IMR-90 (cell line): ENCODE measurements at regions not wholly inside any gene's neighbourhood (a gene's known extent, or its start where the extent isn't known, plus 50 kb on each side); places are given as distances from the start of the nearest gene placed in this dataset.

Experiments
- ATAC-seq: fragments of 200-7000 bp; cut with Tn5 transposase; 2 replicates; pipeline ENCODE4 v1.9.1; 2020; ENCODE audit warnings: low read depth, mild to moderate bottlenecking, moderate library complexity
- BruUV-seq: library from RNA; stranded (reverse); fragments of 400-500 nt; replicated peaks from 2 replicates; lab custom pipeline; 2021; lab: Mats Ljungman, UMichigan
- CTCF ChIA-PET: fragments of 300-600 bp; formaldehyde crosslinking; extraction: SDS; loops from one replicate; lab custom pipeline; 2021; ENCODE audit warnings: antibody characterized with exemption; lab: Yijun Ruan, JAX
- POLR2A ChIA-PET: fragments of 300-600 bp; sonication (Branson Sonifier 250); formaldehyde crosslinking; loops from one replicate; lab custom pipeline; 2022; ENCODE audit warnings: antibody characterized with exemption; ENCODE audit not compliant: unreplicated experiment; lab: Charles Lee
- DNase-seq: peaks from one replicate; pipeline ENCODE4 v3.0.0; 2013
- H2AFZ ChIP-seq: replicated peaks from 2 replicates; pipeline ENCODE3; 2013; ENCODE audit warnings: low read length, mild to moderate bottlenecking; ENCODE audit not compliant: poor library complexity
- H2AK5ac ChIP-seq: 2 replicates; pipeline ENCODE4 v1.6.1; 2013; ENCODE audit warnings: low read depth, low read length, inconsistent platforms
- H2AK9ac ChIP-seq: replicated peaks from 2 replicates; pipeline ENCODE3; 2013; ENCODE audit warnings: mild to moderate bottlenecking, low read depth, low read length, moderate library complexity; ENCODE audit not compliant: poor library complexity
- H2BK120ac ChIP-seq: 2 replicates; pipeline ENCODE4 v1.6.1; 2013; ENCODE audit warnings: low read depth, low read length, inconsistent platforms
- H2BK15ac ChIP-seq: 3 replicates; pipeline ENCODE4 v1.6.1; 2013; ENCODE audit warnings: low read depth, low read length, inconsistent platforms
- H2BK20ac ChIP-seq: 2 replicates; pipeline ENCODE4 v1.6.1; 2013; ENCODE audit warnings: low read depth, mild to moderate bottlenecking, inconsistent platforms, low read length, moderate library complexity
- H2BK5ac ChIP-seq: 2 replicates; pipeline ENCODE4 v1.6.1; 2013; ENCODE audit warnings: mild to moderate bottlenecking, low read depth, low read length, inconsistent platforms; ENCODE audit not compliant: poor library complexity, severe bottlenecking
- H3K14ac ChIP-seq: replicated peaks from 2 replicates; pipeline ENCODE4 v1.6.1; 2013; ENCODE audit warnings: low read depth, low read length, inconsistent platforms
- H3K18ac ChIP-seq: 2 replicates; pipeline ENCODE4 v1.6.1; 2013; ENCODE audit warnings: low read depth, low read length, control low read depth
- H3K23ac ChIP-seq: 2 replicates; pipeline ENCODE4 v1.6.1; 2013; ENCODE audit warnings: low read depth, low read length, inconsistent platforms
- H3K27ac ChIP-seq: 2 replicates; pipeline ENCODE4 v1.5.1; 2013; ENCODE audit warnings: mild to moderate bottlenecking, control low read depth, low read length; ENCODE audit not compliant: insufficient read depth
- H3K27me3 ChIP-seq: 2 replicates; pipeline ENCODE4 v1.6.1; 2013; ENCODE audit warnings: low read length; ENCODE audit not compliant: control insufficient read depth, insufficient read depth
- H3K36me3 ChIP-seq: 2 replicates; pipeline ENCODE4 v1.6.1; 2013; ENCODE audit warnings: low read length, mixed read lengths; ENCODE audit not compliant: control insufficient read depth, insufficient read depth
- H3K4ac ChIP-seq: 2 replicates; pipeline ENCODE4 v1.6.1; 2013; ENCODE audit warnings: low read depth, low read length, inconsistent platforms
- H3K4me1 ChIP-seq: 2 replicates; pipeline ENCODE4 v1.6.1; 2013; ENCODE audit warnings: low read length, mixed read lengths; ENCODE audit not compliant: control insufficient read depth, insufficient read depth
- H3K4me2 ChIP-seq: 2 replicates; pipeline ENCODE4 v1.6.1; 2013; ENCODE audit warnings: low read depth, mild to moderate bottlenecking, control low read depth, low read length, moderate library complexity
- H3K4me3 ChIP-seq: 2 replicates; pipeline ENCODE4 v1.5.1; 2013; ENCODE audit warnings: low read depth, mild to moderate bottlenecking, control low read depth, low read length, moderate library complexity; ENCODE audit not compliant: insufficient read depth
- H3K56ac ChIP-seq: 2 replicates; pipeline ENCODE4 v1.6.1; 2013; ENCODE audit warnings: low read length, inconsistent platforms; ENCODE audit not compliant: insufficient read depth; ENCODE audit errors: extremely low read depth
- H3K79me1 ChIP-seq, 2 experiments: 2 replicates each; pipeline ENCODE4 v1.6.1; 2013; ENCODE audit warnings: low read length in 2 of 2, inconsistent platforms in 1 of 2, low read depth in 1 of 2
- H3K9ac ChIP-seq: 2 replicates; pipeline ENCODE4 v1.6.1; 2013; ENCODE audit warnings: low read depth, low read length, control low read depth
- H3K9me1 ChIP-seq: 2 replicates; pipeline ENCODE4 v1.6.1; 2013; ENCODE audit warnings: low read length, inconsistent platforms; ENCODE audit not compliant: insufficient read depth
- H3K9me3 ChIP-seq: 2 replicates; pipeline ENCODE4 v1.6.1; 2013; ENCODE audit warnings: low read length; ENCODE audit not compliant: control insufficient read depth, insufficient read depth
- H4K20me1 ChIP-seq: 2 replicates; pipeline ENCODE4 v1.6.1; 2013; ENCODE audit warnings: low read length, inconsistent platforms; ENCODE audit not compliant: insufficient read depth
- H4K5ac ChIP-seq: 2 replicates; pipeline ENCODE4 v1.6.1; 2013; ENCODE audit warnings: mild to moderate bottlenecking, low read depth, low read length, control low read depth
- H4K8ac ChIP-seq, 2 experiments: 2 replicates each; pipeline ENCODE4 v1.6.1; 2013; ENCODE audit warnings: low read depth in 2 of 2, low read length in 2 of 2, control low read depth in 1 of 2, inconsistent platforms in 1 of 2
- H4K91ac ChIP-seq: 2 replicates; pipeline ENCODE4 v1.6.1; 2013; ENCODE audit warnings: low read depth, low read length, inconsistent platforms; ENCODE audit not compliant: insufficient read depth
- BHLHE40 ChIP-seq: fragments of 150-350 bp; IDR thresholded peaks from 2 replicates; pipeline ENCODE4 v1.6.1; 2016; ENCODE audit warnings: mild to moderate bottlenecking, low read depth, low read length
- CEBPB ChIP-seq: IDR thresholded peaks from 2 replicates; pipeline ENCODE4 v1.6.1; 2012; ENCODE audit warnings: low read depth, low read length, improper control_type of control experiment
- SMC3 ChIP-seq: fragments of 150-350 bp; IDR thresholded peaks from 2 replicates; pipeline ENCODE4 v1.6.1; 2016; ENCODE audit warnings: low read depth, mild to moderate bottlenecking, antibody characterized with exemption, low read length, moderate library complexity
- WGBS, 2 experiments: methylation state at CpG; one replicate each; pipeline versions ENCODE4 v1.1.5 to v1.1.7; 2013; ENCODE audit warnings: missing lambda C conversion rate in 2 of 2; ENCODE audit not compliant: insufficient read length in 1 of 2; ENCODE audit errors: extremely low coverage in 2 of 2; 5-methylcytosine and 5-hydroxymethylcytosine counted together
- dilution Hi-C: fragments of 300-500 bp; cut with HindIII; formaldehyde crosslinking; loops from one replicate; pipeline ENCODE4 v1.14.3; 2018; ENCODE audit warnings: low sequenced_read_pairs; ENCODE audit not compliant: unreplicated experiment
- in situ Hi-C: fragments of 300-500 bp; cut with MboI; formaldehyde crosslinking; loops from 3 replicates; pipeline ENCODE4 v1.14.3; 2019; ENCODE audit warnings: low sequenced_read_pairs, inconsistent platforms, mixed read lengths
- intact Hi-C: fragments of 100-400 bp; cut with micrococcal nuclease; formaldehyde crosslinking; loops from 2 replicates; pipeline ENCODE4 v1.10.0; 2022

- Histone ChIP-seq H3K4me1 (peaks cover 16% of the 10 kb centered on the region), H3K79me1 (no peaks in the 10 kb centered on the region), H2AFZ (no peak overlapping the region), H3K27me3 (no peaks in the 10 kb centered on the region), H2AK5ac (no peak overlapping the region), H4K91ac (peak overlapping the region; percentile 48), H3K14ac (no peak overlapping the region), H2BK5ac (no peak overlapping the region), H3K18ac (peak overlapping the region; percentile 27), H3K9me3 (no peaks in the 10 kb centered on the region), H4K20me1 (no peaks in the 10 kb centered on the region), H2BK120ac (no peak overlapping the region), H2BK15ac (peak overlapping the region; percentile 79; the same call in 1 of the 3 replicates), H3K4ac (0 out of 2 replicates have a peak overlapping the region, but pooled peaks have one; percentile 2), H3K56ac (no peak overlapping the region), H3K36me3 (no peaks in the 10 kb centered on the region), H3K9me1 (no peaks in the 10 kb centered on the region), H3K4me3 (no peak overlapping the region), H3K4me2 (no peak overlapping the region), H2AK9ac (no peak overlapping the region), H4K5ac (no peak overlapping the region), H3K9ac (no peak overlapping the region), H3K23ac (no peak overlapping the region), H4K8ac (no peak overlapping the region), H3K27ac (no peak overlapping the region), H2BK20ac (no peak overlapping the region)
- no TSS peak for BruUV-seq
- no peak for ATAC-seq
- DNase-seq, result no peak
- dilution Hi-C loops, result no loop called here
- TF ChIP-seq BHLHE40, result no peak
- no peak for TF ChIP-seq CEBPB
- no peak for TF ChIP-seq SMC3
- 100% methylated on average over 1 of the region's 4 CpGs; no CpG with 5 or more reads in 1 of the 2 experiments for WGBS, 2 experiments
- POLR2A ChIA-PET, result no interaction called here
- intact Hi-C loops, result no loop called here
- in situ Hi-C loops, result no loop called here
- CTCF ChIA-PET, result interaction anchor here (0.7 kb wide), 1 partner anchor 53 kb away, joined by 3 read pairs; no protein-coding TSS in a partner anchor
Observed at GRCh38 chr2:217414429-217414828, 554.6 kb upstream of the TNP1 start.
